Right lobe of liver (tissue), 4 donors: ENCODE measurements at regions not wholly inside any gene's neighbourhood (a gene's known extent, or its start where the extent isn't known, plus 50 kb on each side); places are given as distances from the start of the nearest gene placed in this dataset.

Experiments
- CTCF ChIP-seq, 4 donors: fragments of 200-600 bp in 3 of 4; fragments of 450-650 bp in 1 of 4; IDR thresholded peaks; one replicate each; pipeline versions ENCODE4 v1.5.1 to v1.8.0; 2016 to 2022; ENCODE audit warnings: antibody characterized with exemption in 4 of 4, mild to moderate bottlenecking in 2 of 4
- POLR2A ChIP-seq: fragments of 450-650 bp; IDR thresholded peaks from one replicate; pipeline ENCODE4 v1.6.1; 2017; ENCODE audit warnings: antibody characterized with exemption, mild to moderate bottlenecking
- donor health status: DM: no; HTN: no; CAD: no.
- donor health status: DM: no; HTN: no; CAD: no.
- donor health status: DM: no; HTN: yes; CAD: no.

DNA sequence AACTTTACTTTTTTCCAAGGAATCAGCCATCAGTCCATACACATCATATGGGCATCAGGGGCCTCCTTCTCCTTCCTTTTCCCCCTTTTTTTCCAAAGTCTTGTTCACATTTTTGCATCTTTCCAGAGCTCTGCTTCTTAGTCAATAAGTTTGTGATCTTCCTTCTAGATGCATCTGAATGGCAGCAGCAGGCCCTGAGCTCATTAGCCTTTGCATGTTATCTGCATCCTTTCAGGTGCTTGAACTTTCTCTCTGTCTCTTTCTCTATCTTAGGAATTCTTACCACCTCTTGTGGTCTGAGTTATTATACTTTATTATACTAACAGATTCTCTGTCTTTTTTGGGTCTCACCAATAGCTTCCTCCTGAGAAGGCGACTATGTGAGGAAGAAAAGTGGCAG lies 312.4 kb upstream of the FANCL start:
- no peak for TF ChIP-seq CTCF (IDR thresholded peaks at IDR 0.05)
- no peak for TF ChIP-seq POLR2A
